ENCODE measurements at regions not wholly inside any gene's neighbourhood (a gene's known extent, or its start where the extent isn't known, plus 50 kb on each side); places are given as distances from the start of the nearest gene placed in this dataset.

DNA sequence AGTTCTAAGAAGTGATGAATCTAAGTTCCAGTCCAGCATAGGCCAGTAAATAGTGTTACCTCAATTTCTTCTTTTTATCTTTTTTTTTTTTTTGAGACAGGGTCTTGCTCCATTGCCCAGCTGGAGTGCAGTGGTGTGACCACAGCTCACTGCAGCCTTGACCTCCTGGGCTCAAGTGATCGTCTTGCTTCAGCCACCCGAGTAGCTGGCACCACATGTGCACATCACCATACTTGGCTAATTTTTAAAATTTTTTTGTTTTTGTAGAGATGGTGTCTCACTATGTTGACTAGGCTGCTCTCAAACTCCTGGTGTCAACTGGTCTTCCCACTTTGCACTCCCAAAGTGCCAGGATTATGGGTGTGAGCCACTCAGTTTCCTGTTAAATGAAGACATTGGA lies 126.6 kb upstream of the LYZL2 start:
- TF ChIP-seq CTCF (IDR thresholded peaks at IDR 0.05; ENCODE audit: insufficient read depth, low read length), result no peak
- no peak for DNase-seq (ENCODE audit: low read depth)
- no peak overlapping the region for H3K4me3 ChIP-seq (ENCODE audit: low read depth, low read length)

DNA sequence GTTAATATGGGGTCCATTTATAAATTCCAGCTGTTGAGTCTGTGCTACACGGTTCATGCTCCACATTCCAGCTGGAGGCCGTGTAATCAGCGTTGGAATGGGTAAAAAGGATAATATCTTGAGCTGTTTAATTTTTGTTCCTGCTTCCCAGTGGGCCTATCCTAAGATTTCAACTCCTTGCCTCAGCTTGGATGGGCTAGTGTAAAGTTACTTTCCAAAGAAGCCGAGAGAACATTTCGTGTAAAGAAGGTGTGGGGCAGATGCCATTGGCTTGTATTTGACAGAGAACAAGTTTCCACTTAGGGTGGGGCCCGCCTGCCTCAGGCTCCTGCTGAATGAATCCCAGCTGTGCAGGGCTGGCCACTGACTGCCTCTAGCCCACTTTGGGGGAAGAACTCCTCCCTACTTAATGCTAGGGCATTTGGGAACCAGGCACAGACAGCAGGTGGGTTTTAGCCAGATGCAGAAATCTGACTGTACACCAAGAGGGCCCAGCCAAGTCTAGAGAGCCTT lies 125.9 kb upstream of the LYZL2 start:
- peak; percentile 99 for DNase-seq (ENCODE audit: low read depth)
- no peak for TF ChIP-seq CTCF (IDR thresholded peaks at IDR 0.05; ENCODE audit: insufficient read depth, low read length)

GRCh38 chr10:30752481-30752881 lies 122.9 kb upstream of the LYZL2 start:
- no peak overlapping the region for H3K4me3 ChIP-seq (ENCODE audit: low read depth, low read length)
- TF ChIP-seq CTCF (IDR thresholded peaks at IDR 0.05; ENCODE audit: insufficient read depth, low read length), result no peak
- DNase-seq (ENCODE audit: low read depth), result no peak

More for the DNA sequence above, 125.9 kb upstream of the LYZL2 start:
- no peak overlapping the region for H3K4me3 ChIP-seq (ENCODE audit: low read depth, low read length)

- TF ChIP-seq CTCF (IDR thresholded peaks at IDR 0.05; ENCODE audit: insufficient read depth, low read length), result peak; percentile 99
- peak; percentile 89 for DNase-seq (ENCODE audit: low read depth)
- H3K4me3 ChIP-seq (ENCODE audit: low read depth, low read length), result no peak overlapping the region
Observed at GRCh38 chr10:30751678-30752331, 122.3 kb upstream of the LYZL2 start.

GRCh38 chr10:30750971-30751677 lies 121.6 kb upstream of the LYZL2 start:
- no peak for DNase-seq (ENCODE audit: low read depth)
- H3K4me3 ChIP-seq (ENCODE audit: low read depth, low read length), result no peak overlapping the region
- no peak for TF ChIP-seq CTCF (IDR thresholded peaks at IDR 0.05; ENCODE audit: insufficient read depth, low read length)

GRCh38 chr10:30749385-30749784 lies 119.8 kb upstream of the LYZL2 start:
- H3K4me3 ChIP-seq (ENCODE audit: low read depth, low read length), result no peak overlapping the region
- DNase-seq (ENCODE audit: low read depth), result no peak
- no peak for TF ChIP-seq CTCF (IDR thresholded peaks at IDR 0.05; ENCODE audit: insufficient read depth, low read length)
